ENCODE measurements at regions not wholly inside any gene's neighbourhood (a gene's known extent, or its start where the extent isn't known, plus 50 kb on each side); places are given as distances from the start of the nearest gene placed in this dataset.

- Histone ChIP-seq H3K36me3 (ENCODE audit: low read depth, missing control alignments) (no peaks in the 10 kb centered on the region), H3K9me3 (no peaks in the 10 kb centered on the region), H3K27me3 (no peaks in the 10 kb centered on the region), H3K4me1 (peaks cover 8% of the 10 kb centered on the region), H3K4me3 (no peak overlapping the region), H3K27ac (no peak overlapping the region)
- intact Hi-C loops (cut with DNase I; ENCODE audit: low total_unique reads), result no loop called here
- DNase-seq, result no peak
- TF ChIP-seq CTCF (IDR thresholded peaks at IDR 0.05), result no peak
- no peak for TF ChIP-seq POLR2A (IDR thresholded peaks at IDR 0.05)
- 65 to 66% methylated on average over 5 of the region's 5 CpGs for WGBS, 2 donors
These were observed 385.3 kb downstream of the RBM43 start for GRCh38 chr2:150876251-150876950.

DNA sequence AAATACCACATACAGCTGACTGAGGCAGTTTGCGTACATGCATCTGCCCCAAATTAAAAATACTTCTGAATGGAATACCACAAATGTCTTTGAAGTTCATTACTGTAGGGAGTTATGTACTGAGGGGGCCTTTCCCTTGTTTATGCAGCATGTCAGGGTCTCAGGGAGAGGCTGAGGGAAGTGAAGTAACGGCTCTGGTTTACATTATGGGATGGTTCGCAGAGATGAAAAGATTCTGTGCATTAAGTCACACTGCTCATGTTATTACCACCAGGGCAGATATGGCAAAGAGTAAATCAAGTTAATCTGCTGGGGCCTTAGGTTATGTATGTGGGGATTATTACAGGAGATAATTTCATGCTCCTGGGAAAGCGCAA, 385.9 kb upstream of the RND3 start:
- Histone ChIP-seq H3K27me3 (no peaks in the 10 kb centered on the region), H3K27ac (no peak overlapping the region), H3K9me3 (no peaks in the 10 kb centered on the region), H3K4me3 (no peak overlapping the region), H3K36me3 (ENCODE audit: low read depth, missing control alignments) (no peaks in the 10 kb centered on the region), H3K4me1 (peaks cover 8% of the 10 kb centered on the region)
- DNase-seq, result no peak
- TF ChIP-seq POLR2A (IDR thresholded peaks at IDR 0.05) (no peak), CTCF (IDR thresholded peaks at IDR 0.05) (no peak)
- 76 to 86% methylated on average over 4 of the region's 4 CpGs for WGBS, 2 donors
- intact Hi-C loops (cut with DNase I; ENCODE audit: low total_unique reads), result no loop called here

GRCh38 chr2:150872756-150873395, 385.4 kb upstream of the RND3 start:
- 30 to 43% methylated on average over 5 of the region's 5 CpGs for WGBS, 2 donors
- Histone ChIP-seq H3K4me1 (peaks cover 8% of the 10 kb centered on the region), H3K27me3 (no peaks in the 10 kb centered on the region), H3K4me3 (no peak overlapping the region), H3K36me3 (ENCODE audit: low read depth, missing control alignments) (no peaks in the 10 kb centered on the region), H3K27ac (no peak overlapping the region), H3K9me3 (no peaks in the 10 kb centered on the region)
- no peak for DNase-seq
- TF ChIP-seq POLR2A (IDR thresholded peaks at IDR 0.05), result no peak
- TF ChIP-seq CTCF (IDR thresholded peaks at IDR 0.05), result no peak
- intact Hi-C loops (cut with DNase I; ENCODE audit: low total_unique reads), result no loop called here

DNA sequence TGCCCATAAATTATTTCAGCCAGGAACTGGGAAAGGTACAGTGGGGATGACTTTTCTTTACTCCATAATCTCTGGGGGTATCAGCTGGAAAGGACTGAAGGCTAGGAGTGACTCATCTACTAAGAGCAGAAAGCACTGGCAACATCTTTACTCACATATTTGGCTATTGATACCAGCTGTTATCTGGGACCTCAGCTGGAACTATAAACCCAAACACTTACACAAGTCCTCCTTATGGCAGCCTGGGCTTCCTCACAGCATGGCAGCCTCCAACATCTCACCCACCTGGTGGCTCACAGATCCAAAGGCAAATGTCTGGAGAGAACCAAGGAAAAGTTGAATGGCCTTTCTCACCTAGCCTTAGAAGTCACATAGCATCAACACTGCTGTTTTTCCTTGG, 379.0 kb upstream of the RND3 start:
- intact Hi-C loops (cut with DNase I; ENCODE audit: low total_unique reads), result no loop called here
- DNase-seq, result no peak
- no peak for TF ChIP-seq POLR2A (IDR thresholded peaks at IDR 0.05)
- TF ChIP-seq CTCF (IDR thresholded peaks at IDR 0.05), result no peak
- Histone ChIP-seq H3K27me3 (no peaks in the 10 kb centered on the region), H3K9me3 (no peaks in the 10 kb centered on the region), H3K4me3 (no peak overlapping the region), H3K36me3 (ENCODE audit: low read depth, missing control alignments) (no peaks in the 10 kb centered on the region), H3K4me1 (no peaks in the 10 kb centered on the region), H3K27ac (no peak overlapping the region)

DNA sequence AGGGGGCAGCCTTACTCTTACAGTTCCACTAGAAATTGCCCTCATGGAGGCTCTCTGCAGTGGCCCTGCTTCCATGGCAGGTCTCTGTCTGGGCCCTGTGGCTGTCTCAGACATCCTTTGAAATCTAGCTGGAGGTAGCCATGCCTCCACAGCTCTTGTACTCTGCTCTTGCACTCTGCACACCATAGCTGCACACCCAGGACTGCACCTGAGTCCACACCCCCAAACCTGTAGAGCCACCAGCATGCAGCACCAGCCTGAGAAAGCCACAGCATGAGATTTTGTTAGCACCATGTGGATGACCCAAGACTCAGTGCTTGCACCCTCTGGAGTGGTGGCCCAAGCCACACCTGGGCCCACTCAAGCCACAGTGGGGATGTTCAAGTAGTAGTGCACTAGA, 376.2 kb upstream of the RND3 start:
- Histone ChIP-seq H3K27me3 (no peaks in the 10 kb centered on the region), H3K4me3 (no peak overlapping the region), H3K4me1 (no peaks in the 10 kb centered on the region), H3K9me3 (no peaks in the 10 kb centered on the region), H3K36me3 (ENCODE audit: low read depth, missing control alignments) (no peaks in the 10 kb centered on the region), H3K27ac (no peak overlapping the region)
- intact Hi-C loops (cut with DNase I; ENCODE audit: low total_unique reads), result no loop called here
- DNase-seq, result no peak
- TF ChIP-seq CTCF (IDR thresholded peaks at IDR 0.05) (no peak), POLR2A (IDR thresholded peaks at IDR 0.05) (no peak)

All from testis (tissue), 2 donors.